Midbrain (tissue), 1 donor: ENCODE measurements at regions not wholly inside any gene's neighbourhood (a gene's known extent, or its start where the extent isn't known, plus 50 kb on each side); places are given as distances from the start of the nearest gene placed in this dataset.
"Not testable (repeated sequence)": the region's sequence is repeated elsewhere in the genome, so short reads cannot be mapped to it uniquely, and the experiment has no call there.

Experiments used
- DNase-seq: peaks from one replicate; lab custom pipeline; 2025; lab: John Stamatoyannopoulos, UW

- DNase-seq = no peak
Observed at GRCh38 chr1:90864681-90865080, 147.6 kb upstream of the BARHL2 start.

- no peak for DNase-seq
Observed at GRCh38 chr1:90862782-90863181, 145.7 kb upstream of the BARHL2 start.

GRCh38 chr1:90861421-90861820, 144.3 kb upstream of the BARHL2 start:
- not testable (repeated sequence) for DNase-seq

GRCh38 chr1:90856463-90857007, 139.4 kb upstream of the BARHL2 start:
- DNase-seq = no peak

GRCh38 chr1:90854397-90854924, 137.4 kb upstream of the BARHL2 start:
- no peak for DNase-seq

DNA sequence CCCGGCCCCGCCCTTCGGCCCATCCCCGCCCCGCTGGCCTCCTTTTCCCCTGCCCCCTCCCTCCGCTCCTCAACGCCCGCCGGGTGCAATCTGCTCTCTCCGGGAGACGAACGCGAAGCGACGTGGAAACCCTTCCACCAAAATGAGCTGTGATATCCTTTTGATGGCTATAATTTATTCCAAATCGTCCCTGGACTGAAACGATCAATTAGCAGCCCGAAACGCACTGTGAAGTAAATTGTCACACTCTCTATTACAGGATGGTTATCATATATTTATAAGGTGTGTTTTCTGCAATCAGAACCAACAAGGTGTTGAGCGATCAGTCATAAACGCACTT, 134.6 kb upstream of the BARHL2 start:
- no peak for DNase-seq

DNA sequence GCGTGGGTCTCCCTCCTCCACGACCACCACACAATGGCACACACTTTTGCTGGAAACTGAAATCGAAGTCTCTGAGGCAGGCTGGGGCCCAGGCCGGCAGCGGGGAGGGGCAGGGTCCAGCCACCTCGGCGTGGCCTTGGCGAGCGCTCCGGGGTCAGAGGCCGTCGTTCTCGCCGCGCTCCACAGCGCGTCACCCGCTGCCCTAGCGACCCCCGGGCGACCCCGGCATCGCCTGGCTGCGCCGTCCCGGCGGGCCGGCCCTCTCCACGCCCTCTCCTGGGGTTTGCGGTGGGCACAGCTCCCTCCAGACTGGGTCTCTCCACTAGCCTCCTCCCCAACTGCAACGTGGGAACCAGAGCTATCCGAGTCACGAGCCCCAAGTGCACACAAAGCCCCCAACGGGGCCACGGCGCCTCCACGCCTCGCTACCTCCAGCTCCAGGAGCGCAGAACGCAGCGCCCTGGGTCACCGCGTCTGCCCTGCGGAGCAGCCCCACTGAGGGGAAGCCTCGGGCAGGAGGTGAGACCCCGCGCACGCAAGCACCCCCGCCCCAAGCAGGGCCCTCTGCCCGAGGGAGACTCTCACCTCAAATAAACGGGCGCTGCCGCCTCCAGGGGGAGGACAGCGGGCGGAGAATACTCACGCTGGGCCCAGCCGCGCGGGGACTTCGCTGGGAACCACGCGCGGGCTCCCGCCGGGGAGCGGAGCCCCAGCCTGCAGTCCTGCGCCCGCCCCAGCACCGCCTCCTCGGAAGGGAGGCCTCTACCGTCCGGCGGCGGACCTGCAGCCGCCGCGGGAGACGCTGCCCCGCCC, 134.0 kb upstream of the BARHL2 start:
- peak; percentile 86 for DNase-seq

DNA sequence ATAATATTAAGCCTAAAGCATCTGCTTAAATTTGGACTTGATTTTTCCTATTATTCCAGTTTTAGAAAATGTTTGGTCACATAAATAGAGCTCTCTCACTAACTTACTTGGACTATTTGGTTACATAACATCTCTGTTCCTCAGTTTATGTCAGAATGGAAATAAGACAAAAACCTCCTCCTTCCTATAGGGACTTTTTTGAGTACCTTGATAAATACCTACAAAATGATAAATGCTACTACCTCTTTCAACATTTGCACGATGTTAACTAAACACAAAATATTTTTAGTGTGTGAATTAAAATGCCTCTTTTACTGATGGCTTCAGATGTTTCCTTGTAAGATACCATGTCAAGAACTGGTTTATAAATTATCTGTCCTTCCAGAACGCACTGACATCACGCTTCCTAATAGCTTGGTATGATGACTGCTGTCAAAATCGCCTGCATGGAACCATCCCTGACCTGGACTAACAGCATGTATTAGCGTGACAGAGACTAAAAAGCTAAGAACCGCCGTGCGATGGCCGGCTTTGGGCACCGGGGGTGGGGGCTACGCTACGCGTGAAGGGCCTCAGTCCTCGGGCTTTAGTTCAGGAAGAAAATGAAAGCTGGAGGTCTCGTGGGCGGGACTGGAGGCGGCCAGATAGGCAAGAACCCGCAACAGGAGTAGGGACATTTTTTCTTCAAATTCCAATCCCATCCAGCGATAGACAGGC, 133.2 kb upstream of the BARHL2 start:
- no peak for DNase-seq

GRCh38 chr1:90841473-90841872, 124.4 kb upstream of the BARHL2 start:
- DNase-seq = no peak

GRCh38 chr1:90840352-90840751, 123.2 kb upstream of the BARHL2 start:
- DNase-seq = no peak

- DNase-seq = no peak
Observed at GRCh38 chr1:90839323-90839722, 122.2 kb upstream of the BARHL2 start.

DNA sequence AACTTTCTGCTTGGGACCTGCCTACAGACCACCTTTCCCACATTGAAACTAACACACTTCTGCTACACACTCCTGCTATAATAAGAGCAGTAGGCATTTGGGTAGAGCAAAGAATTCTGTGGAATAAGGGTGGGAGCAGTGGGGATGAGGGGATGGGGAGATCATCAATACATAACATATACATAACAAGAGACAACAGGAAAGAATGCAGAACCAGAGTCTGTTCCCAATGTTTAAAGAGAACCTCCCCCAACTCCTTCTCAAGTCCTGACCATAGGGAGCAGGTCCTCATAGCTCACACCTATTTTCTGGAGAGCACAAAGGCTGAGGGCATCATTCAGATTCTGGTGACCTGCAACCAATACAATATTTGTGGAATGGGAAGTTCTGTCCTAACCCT, 121.6 kb upstream of the BARHL2 start:
- DNase-seq = no peak

GRCh38 chr1:90837420-90837819, 120.3 kb upstream of the BARHL2 start:
- DNase-seq = no peak

DNA sequence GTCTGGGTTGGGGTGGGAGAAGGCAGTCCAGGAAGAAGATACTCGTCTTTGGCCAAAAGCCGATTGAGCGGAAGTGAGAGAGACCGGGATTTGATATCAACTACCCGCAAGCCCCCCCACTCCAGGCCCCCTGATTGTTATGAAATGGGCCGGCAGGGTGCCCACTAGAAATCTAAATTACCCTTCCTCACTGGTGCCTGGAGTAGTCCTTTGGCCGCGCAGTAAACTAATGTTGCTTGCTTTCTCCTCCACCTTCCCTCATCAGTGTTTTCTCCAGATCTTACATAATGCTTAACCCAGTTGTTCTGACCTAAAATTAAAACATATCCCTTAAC, 119.2 kb upstream of the BARHL2 start:
- DNase-seq = no peak

DNA sequence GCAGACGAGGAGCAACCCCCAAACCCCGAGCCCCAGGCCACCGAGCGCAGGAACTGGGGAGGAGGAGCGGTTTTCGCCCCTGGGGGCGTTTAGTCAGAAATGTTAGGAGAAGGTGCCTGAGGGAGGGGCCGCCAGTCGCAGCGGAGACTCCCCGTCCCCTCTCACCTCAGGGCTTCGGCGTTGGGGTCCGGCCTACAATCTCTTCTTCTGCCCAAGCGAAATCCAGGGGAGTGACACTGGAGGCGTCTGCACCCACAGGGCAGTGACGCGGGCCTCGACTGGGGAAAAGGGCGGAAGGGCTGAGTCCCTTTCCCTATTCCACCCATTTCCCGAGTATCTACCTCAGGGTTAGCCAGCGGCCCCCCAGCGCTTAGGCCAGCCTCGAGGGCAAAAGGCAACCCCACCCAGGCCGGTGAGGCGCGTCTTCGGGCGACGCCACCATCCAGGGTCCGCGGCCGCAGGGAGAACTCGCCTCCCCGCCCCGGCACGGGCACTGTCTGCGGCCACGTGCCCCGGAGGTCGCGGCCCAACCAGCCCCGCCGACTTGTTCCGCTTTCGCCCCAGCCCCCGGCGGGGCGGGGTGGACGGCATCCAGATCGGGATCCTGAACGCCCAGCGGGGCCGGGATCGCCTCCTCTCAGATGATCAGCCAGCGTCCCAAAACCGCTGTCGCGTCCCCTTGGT, 118.7 kb upstream of the BARHL2 start:
- DNase-seq = no peak

GRCh38 chr1:90834886-90835660, 118.0 kb upstream of the BARHL2 start:
- DNase-seq = no peak

DNA sequence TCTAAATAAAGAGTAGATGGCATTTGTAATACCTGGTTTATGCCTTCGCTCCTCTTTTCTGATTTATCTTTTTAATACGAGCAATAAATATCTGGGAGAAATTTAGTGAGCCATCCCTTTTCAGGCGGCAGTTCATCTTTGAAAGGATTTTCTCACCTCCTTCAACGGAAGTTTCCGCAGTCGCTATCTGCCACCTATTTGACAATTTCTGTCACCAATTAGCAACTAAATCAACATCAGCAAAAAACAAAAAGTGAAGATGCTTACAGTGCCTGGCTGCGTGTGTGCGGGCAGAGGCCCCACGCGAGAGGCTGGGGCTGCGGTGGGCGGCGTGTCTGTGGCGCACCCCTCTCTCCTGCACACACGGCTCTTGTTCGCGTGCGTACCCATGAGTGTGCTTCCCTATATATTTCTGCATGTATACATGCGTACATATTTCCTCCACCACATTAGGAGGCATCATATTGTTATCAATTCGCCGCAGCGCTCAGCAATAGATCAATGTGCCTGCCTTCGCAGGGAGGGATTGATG, 117.3 kb upstream of the BARHL2 start:
- no peak for DNase-seq

DNA sequence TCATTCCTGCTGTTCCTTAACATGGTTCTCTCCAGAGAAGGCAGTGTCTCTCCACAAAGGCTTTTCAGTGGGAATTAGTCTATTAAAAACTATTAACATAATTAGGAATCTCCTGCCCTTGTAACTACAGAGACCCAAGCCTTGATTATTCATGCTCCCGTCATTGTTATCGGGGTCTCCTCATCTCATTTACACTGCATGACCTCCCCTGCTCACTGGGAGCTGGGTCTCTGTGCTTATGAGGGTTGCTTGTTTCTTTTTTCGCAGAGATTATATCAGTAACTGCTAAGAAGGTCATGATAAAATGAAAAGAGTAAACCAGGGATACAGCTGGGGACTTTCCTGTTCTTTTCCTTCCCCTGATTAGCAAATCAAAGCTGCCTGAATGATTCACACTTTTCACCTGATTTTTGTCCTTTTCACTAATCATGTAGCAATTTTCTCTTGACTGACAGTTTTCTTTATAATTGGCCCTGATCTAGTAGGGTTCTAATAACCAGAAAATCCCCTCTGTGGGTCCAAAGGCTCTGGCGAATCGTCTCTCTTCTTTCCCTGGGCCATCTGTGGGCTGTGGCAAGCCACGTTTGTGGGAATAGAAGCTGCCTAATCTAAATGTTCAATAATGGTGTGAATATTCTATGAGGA, 116.5 kb upstream of the BARHL2 start:
- no peak for DNase-seq

GRCh38 chr1:90831910-90832309, 114.8 kb upstream of the BARHL2 start:
- DNase-seq = no peak

DNA sequence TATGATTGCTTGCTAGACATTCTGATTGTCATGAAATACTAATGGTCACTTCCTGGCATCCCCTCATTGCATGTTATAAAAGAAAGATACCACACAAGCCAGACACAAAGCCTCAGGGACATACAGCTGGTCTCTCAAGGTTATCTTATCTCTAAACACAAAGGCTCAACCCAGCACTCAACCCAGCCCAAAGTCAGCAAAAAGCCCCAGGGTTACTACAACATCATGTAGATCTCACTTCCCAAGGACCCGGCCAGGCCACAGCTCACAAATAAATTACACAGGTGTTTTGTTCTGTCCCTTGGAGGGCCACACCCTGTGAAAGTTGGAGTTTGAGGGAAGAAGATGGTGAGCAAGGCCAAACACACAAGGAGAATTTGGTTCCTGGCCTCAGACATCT, 109.7 kb upstream of the BARHL2 start:
- DNase-seq = no peak

DNA sequence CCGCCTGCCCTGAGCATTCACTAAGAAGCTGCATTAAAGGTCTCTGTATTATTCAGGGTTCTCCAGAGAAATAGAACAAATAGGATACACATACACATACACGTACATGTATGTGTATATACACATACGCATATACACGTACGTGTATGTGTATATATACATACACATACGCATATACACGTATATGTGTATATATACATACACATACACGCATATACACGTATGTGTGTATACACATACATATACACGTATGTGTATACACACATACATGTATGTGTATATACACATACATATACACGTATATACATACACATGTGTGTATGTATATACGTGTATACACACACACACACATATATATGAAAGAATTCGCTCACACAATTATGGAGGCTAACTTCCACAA, 108.9 kb upstream of the BARHL2 start:
- no peak for DNase-seq
